ENCODE measurements at regions not wholly inside any gene's neighbourhood (a gene's known extent, or its start where the extent isn't known, plus 50 kb on each side); places are given as distances from the start of the nearest gene placed in this dataset.

GRCh38 chr2:128797937-128798336 is 479.3 kb upstream of the HS6ST1 start:
- no peak for DNase-seq (ENCODE audit: low read depth, low spot score)
- no peaks in the 10 kb centered on the region for H3K36me3 ChIP-seq (ENCODE audit: control insufficient read depth in 2 of 2, extremely low read depth in 1 of 2, insufficient read depth in 2 of 2, low read length in 2 of 2)
- intact Hi-C loops (cut with micrococcal nuclease) = no loop called here
- H3K9ac ChIP-seq (replicated peaks; ENCODE audit: extremely low read depth, insufficient read depth, low read length) = no peak overlapping the region
- no peak for FAIRE-seq
- no peak overlapping the region for H3K4me2 ChIP-seq (ENCODE audit: insufficient read depth, low read length)
- peaks cover 2% of the 10 kb centered on the region for H3K9me3 ChIP-seq (replicated peaks; ENCODE audit: control insufficient read depth, insufficient read depth, low read length)
- dilution Hi-C loops (cut with MboI; ENCODE audit: extremely low pct_ligation_motif_present, low sequenced_read_pairs) = no loop called here
- no peaks in the 10 kb centered on the region for H3K27me3 ChIP-seq (ENCODE audit: control insufficient read depth in 2 of 2, insufficient read depth in 2 of 2, low read length in 2 of 2)
- no TSS peak for BruUV-seq (replicated peaks)
- H4K20me1 ChIP-seq (replicated peaks; ENCODE audit: control insufficient read depth, extremely low read depth, insufficient read depth, low read length) = no peaks in the 10 kb centered on the region
- H3K9me1 ChIP-seq (replicated peaks; ENCODE audit: control insufficient read depth, extremely low read depth, insufficient read depth, low read length) = no peaks in the 10 kb centered on the region
- H3K79me2 ChIP-seq (ENCODE audit: control insufficient read depth, insufficient read depth, low read length) = no peaks in the 10 kb centered on the region
- H3K4me3 ChIP-seq (replicated peaks in 1 of 3; ENCODE audit: insufficient read depth in 1 of 3, low read depth in 1 of 3, low read length in 3 of 3) = no peak overlapping the region
- ChIA-PET CTCF (no interaction called here), POLR2A (no interaction called here)
- TF ChIP-seq CTCF (IDR thresholded peaks at IDR 0.05; ENCODE audit: extremely low read depth in 1 of 2, insufficient read depth in 1 of 2, low read depth in 1 of 2, low read length in 2 of 2) = no peak
- TF ChIP-seq MYC (IDR thresholded peaks at IDR 0.05; ENCODE audit: low read depth, low read length) = no peak
- TF ChIP-seq GATA2 (IDR thresholded peaks at IDR 0.05; ENCODE audit: insufficient read depth, insufficient read length, low read depth, low read length) = no peak
- no peak for TF ChIP-seq POLR2A (IDR thresholded peaks at IDR 0.05; ENCODE audit: low read depth, low read length)
- no peak for TF ChIP-seq JUN (IDR thresholded peaks at IDR 0.05; ENCODE audit: borderline replicate concordance, insufficient read depth, insufficient read length, low read depth)
- TF ChIP-seq FOS (IDR thresholded peaks at IDR 0.05; ENCODE audit: borderline replicate concordance, insufficient read depth, low read length) = no peak
- TF ChIP-seq POLR2AphosphoS5 (IDR thresholded peaks at IDR 0.05; ENCODE audit: insufficient read depth, low read depth, low read length) = no peak
- no peak overlapping the region for H2AFZ ChIP-seq (ENCODE audit: low read depth, low read length)
- no peaks in the 10 kb centered on the region for H3K4me1 ChIP-seq (ENCODE audit: control insufficient read depth, extremely low read depth, insufficient read depth, low read length)
- H3K27ac ChIP-seq (ENCODE audit: insufficient read depth, low read depth, low read length) = no peak overlapping the region
